ENCODE measurements at regions not wholly inside any gene's neighbourhood (a gene's known extent, or its start where the extent isn't known, plus 50 kb on each side); places are given as distances from the start of the nearest gene placed in this dataset.

- DNase-seq (ENCODE audit: low read depth, low spot score): no peak
Measured at GRCh38 chr1:213864091-213864490, 123.7 kb upstream of the PROX1 start.

- DNase-seq (ENCODE audit: low read depth, low spot score): no peak
Measured at GRCh38 chr1:213868482-213868881, 119.3 kb upstream of the PROX1 start.

- no peak for DNase-seq (ENCODE audit: low read depth, low spot score)
Measured at GRCh38 chr1:213871179-213871578, 116.6 kb upstream of the PROX1 start.

GRCh38 chr1:213874789-213875188, 113.0 kb upstream of the PROX1 start:
- no peak for DNase-seq (ENCODE audit: low read depth, low spot score)

GRCh38 chr1:213876531-213876930, 111.2 kb upstream of the PROX1 start:
- DNase-seq (ENCODE audit: low read depth, low spot score): no peak

- no peak for DNase-seq (ENCODE audit: low read depth, low spot score)
Measured at GRCh38 chr1:213883618-213884017, 104.2 kb upstream of the PROX1 start.

GRCh38 chr1:213884402-213884801, 103.4 kb upstream of the PROX1 start:
- no peak for DNase-seq (ENCODE audit: low read depth, low spot score)

- DNase-seq (ENCODE audit: low read depth, low spot score): no peak
Measured at GRCh38 chr1:213884942-213885341, 102.8 kb upstream of the PROX1 start.

GRCh38 chr1:213887842-213888241, 99.9 kb upstream of the PROX1 start:
- DNase-seq (ENCODE audit: low read depth, low spot score): no peak

- no peak for DNase-seq (ENCODE audit: low read depth, low spot score)
Measured at GRCh38 chr1:213891989-213892902, 95.5 kb upstream of the PROX1 start.

GRCh38 chr1:213898684-213899083, 89.1 kb upstream of the PROX1 start:
- DNase-seq (ENCODE audit: low read depth, low spot score): no peak

GRCh38 chr1:213899413-213899812, 88.4 kb upstream of the PROX1 start:
- no peak for DNase-seq (ENCODE audit: low read depth, low spot score)

GRCh38 chr1:213905344-213905743, 82.4 kb upstream of the PROX1 start:
- DNase-seq (ENCODE audit: low read depth, low spot score): no peak

- DNase-seq (ENCODE audit: low read depth, low spot score): no peak
Measured at GRCh38 chr1:213908521-213908920, 79.3 kb upstream of the PROX1 start.

GRCh38 chr1:213914392-213914791, 73.4 kb upstream of the PROX1 start:
- DNase-seq (ENCODE audit: low read depth, low spot score): no peak

GRCh38 chr1:213921311-213921710, 66.5 kb upstream of the PROX1 start:
- no peak for DNase-seq (ENCODE audit: low read depth, low spot score)

GRCh38 chr1:213921712-213922111, 66.1 kb upstream of the PROX1 start:
- DNase-seq (ENCODE audit: low read depth, low spot score): no peak

- DNase-seq (ENCODE audit: low read depth, low spot score): no peak
Measured at GRCh38 chr1:213925531-213926182, 62.1 kb upstream of the PROX1 start.

- no peak for DNase-seq (ENCODE audit: low read depth, low spot score)
Measured at GRCh38 chr1:213927846-213928245, 59.9 kb upstream of the PROX1 start.

GRCh38 chr1:213929398-213929797, 58.4 kb upstream of the PROX1 start:
- DNase-seq (ENCODE audit: low read depth, low spot score): no peak

- peak; percentile 11 for DNase-seq (ENCODE audit: low read depth, low spot score)
Measured at GRCh38 chr1:213931836-213932235, 55.9 kb upstream of the PROX1 start.

GRCh38 chr1:213933336-213933735, 54.4 kb upstream of the PROX1 start:
- no peak for DNase-seq (ENCODE audit: low read depth, low spot score)

- DNase-seq (ENCODE audit: low read depth, low spot score): no peak
Measured at GRCh38 chr1:213934649-213935048, 53.1 kb upstream of the PROX1 start.
